T1000 (cell line): ENCODE measurements at regions not wholly inside any gene's neighbourhood (a gene's known extent, or its start where the extent isn't known, plus 50 kb on each side); places are given as distances from the start of the nearest gene placed in this dataset.
A peak's percentile ranks its signal among the peaks of the same experiment; 100 is the strongest.
"Not testable (repeated sequence)": the region's sequence is repeated elsewhere in the genome, so short reads cannot be mapped to it uniquely, and the experiment has no call there.

ENCODE experiments used
- DNase-seq: peaks from one replicate; lab custom pipeline; 2025; ENCODE audit warnings: mixed read lengths; lab: John Stamatoyannopoulos, UW

GRCh38 chr11:80346353-80347059 is 905.7 kb upstream of the TENM4 start:
- DNase-seq = no peak

GRCh38 chr11:80343436-80343835 is 902.6 kb upstream of the TENM4 start:
- DNase-seq = no peak

- DNase-seq = no peak
These were observed 897.4 kb upstream of the TENM4 start for GRCh38 chr11:80338231-80338630.

DNA sequence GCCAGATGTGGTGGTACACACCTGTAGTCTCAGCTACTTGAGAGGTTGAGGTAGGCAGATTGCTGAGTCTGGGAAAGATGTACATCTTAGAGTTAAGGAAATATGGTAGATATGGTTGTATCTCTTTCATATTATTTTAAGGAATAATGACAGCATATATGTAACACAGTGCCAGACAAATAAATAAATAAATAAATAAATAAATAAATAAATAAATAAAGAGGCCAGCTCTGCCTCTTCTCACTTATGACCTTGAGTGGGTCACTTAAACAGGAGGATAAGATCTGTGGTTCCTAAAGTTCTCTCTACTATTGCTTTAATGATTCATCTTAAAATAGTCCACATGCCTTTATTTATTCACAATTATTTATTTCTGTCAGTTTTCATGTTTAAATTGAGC is 890.9 kb upstream of the TENM4 start:
- DNase-seq = no peak

GRCh38 chr11:80330264-80330663 is 889.4 kb upstream of the TENM4 start:
- no peak for DNase-seq

DNA sequence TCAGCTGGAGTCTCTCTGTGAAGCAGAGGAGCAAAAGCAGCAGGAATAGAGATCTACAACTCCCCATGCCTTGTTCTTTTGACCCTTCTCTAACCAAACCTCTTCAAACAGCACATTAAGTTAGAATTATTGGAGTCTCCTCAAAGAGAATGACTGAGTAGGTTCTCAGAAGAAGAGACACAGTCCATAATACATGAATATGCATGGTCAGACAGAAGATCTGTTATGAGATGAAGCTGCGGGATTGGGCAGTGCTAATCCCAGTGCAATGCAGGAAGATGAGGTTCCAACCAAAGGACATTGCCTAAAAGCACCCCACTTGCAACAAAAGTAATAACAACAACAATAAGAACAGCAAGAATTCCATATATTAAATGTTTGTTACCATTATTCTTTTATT is 887.9 kb upstream of the TENM4 start:
- DNase-seq = no peak

DNA sequence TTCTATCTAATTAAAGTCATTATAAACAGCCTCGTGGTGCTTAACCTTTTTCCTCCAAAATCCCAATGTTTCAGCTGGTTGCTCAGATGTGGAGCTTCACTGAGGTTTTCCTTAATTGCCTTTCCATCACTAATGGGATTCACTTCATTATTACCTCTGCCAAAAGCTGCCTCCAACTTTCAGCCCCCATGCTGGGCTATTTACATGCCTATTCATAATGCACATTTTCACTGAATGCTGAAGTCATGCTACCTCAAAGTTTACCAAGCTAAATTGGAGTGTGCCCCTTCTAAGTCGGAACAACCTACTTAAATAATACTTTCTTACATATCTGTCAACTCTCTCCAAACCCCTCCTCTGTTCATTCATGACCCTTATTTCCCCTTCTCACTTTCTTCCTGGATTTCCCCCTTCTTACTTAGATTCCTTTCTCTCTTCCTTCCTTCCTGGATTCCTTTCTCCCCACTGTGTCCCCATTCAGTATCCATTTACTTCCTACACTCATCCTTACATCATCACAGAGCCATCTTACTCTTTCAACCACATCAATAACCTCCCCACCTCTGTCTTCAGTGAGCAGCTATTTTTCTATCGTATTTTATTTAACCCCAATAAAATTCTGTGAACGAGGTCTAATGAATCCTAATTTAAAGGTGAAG is 887.3 kb upstream of the TENM4 start:
- DNase-seq = no peak

DNA sequence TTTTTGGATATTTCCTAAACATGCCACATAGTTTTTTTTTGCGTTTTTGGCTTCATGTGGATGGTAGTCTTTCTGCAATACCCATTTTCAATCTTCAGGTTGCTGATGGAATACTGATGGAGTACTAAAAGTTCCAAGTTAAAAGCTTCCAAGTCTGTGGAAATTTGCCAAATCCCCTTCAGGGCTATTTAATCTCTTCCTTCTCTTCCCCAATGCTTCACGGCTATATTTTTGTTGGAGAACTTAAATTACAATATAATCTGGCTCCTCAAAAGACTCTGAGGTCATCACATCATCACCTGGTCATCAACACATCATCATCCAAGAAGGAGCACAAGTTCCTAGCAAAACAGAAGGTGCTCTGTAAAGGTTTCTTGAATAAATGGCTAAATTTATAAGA is 881.0 kb upstream of the TENM4 start:
- DNase-seq = no peak

DNA sequence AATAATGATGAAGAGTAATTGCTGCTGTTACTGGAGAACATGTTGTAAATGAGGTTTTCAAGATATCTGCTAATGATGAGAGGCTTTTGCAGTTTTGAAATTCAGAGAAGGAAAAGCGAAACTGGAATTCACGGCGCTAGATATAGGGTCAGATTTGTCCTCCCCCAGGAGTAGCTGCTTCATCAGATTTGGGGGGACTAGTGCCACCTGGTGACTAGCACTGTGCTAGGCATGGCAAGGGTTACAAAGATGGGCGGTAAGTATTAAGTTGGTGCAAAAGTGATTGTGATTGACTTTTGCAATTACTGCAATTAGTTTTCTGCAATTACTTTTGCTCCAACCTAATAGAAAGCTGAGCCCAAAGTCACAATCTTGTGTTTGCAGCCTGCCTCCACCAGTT is 879.9 kb upstream of the TENM4 start:
- no peak for DNase-seq

DNA sequence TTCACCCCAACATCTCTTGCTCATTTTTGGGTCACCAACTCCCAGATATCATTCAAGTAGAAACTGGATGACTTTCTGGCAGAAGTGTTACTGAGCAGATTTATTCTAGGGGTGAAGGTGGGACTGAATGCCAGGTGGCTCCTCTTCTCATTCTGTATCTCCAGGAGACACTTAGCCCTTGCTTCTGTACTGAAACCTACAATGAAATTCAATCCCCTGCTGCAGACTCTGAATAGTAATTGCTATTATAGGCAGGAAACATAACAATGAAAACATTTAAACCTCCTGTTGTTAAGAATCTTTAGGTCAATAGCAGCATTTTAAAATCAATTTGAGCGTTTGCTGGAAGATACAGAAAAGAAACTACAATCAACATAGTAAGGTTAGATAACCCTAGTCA is 879.4 kb upstream of the TENM4 start:
- DNase-seq = no peak

DNA sequence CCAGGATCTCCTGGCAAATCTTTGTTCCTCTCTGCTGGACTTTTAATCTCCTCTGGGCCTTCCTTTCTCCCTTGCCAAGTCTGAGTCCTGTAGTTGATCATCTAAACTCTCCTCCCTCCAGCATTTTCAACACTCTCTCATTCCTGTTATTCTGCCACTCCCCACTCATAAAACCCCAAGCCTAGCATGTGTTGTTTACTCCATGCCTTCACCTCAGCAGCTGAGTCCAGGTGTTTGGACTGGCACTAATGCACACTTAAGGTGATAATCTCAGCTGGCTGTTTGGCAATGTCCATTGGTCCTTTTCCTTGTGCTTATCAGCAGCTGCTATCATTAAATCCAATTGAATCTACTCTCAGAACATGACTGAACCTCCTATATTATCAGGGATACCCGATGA is 876.8 kb upstream of the TENM4 start:
- DNase-seq = no peak

GRCh38 chr11:80315200-80315599 is 874.4 kb upstream of the TENM4 start:
- DNase-seq = no peak

GRCh38 chr11:80309301-80309700 is 868.5 kb upstream of the TENM4 start:
- DNase-seq = no peak

DNA sequence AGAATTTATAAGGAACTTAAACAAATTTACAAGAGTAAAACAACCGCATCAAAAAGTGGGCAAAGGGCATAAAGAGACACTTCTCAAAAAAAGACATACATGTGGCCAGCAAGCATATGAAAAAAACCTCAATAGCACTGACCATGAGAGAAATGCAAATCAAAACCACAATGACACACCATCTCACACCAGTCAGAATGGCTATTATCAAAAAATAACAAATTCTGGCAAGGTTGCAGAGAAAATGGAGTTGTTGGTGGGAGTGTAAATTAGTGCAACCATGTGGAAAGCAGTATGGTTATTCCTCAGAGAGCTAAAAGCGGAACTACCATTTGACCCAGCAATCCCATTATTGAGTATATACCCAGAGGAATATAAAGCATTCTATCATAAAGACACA is 866.8 kb upstream of the TENM4 start:
- DNase-seq = no peak

- DNase-seq = peak; percentile 28
These were observed 857.2 kb upstream of the TENM4 start for GRCh38 chr11:80297858-80298632.

DNA sequence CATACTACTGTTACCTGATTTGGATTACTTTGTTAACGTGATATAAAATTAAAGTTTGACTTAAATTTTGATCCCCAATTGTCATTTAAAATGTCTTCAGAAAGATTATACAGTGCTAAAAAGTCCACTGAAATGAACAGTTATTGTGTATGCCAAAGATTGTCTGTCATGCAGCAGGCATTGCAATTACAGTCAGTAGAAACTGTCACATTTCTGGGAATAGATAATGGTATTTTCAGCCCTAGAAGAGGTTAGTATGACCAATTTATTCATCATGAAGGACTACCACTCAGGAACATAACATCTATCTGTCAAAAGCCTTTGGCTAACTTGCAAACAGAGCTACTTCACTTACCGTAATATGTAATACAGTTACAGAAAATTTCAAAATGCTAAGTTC is 852.5 kb upstream of the TENM4 start:
- no peak for DNase-seq

- DNase-seq = no peak
These were observed 844.3 kb upstream of the TENM4 start for GRCh38 chr11:80284946-80285785.

- no peak for DNase-seq
These were observed 841.8 kb upstream of the TENM4 start for GRCh38 chr11:80282643-80283042.

- no peak for DNase-seq
These were observed 840.4 kb upstream of the TENM4 start for GRCh38 chr11:80281194-80281593.

- no peak for DNase-seq
These were observed 839.9 kb upstream of the TENM4 start for GRCh38 chr11:80280737-80281136.

- no peak for DNase-seq
These were observed 820.9 kb upstream of the TENM4 start for GRCh38 chr11:80261776-80262175.

GRCh38 chr11:80257319-80258015 is 816.6 kb upstream of the TENM4 start:
- not testable (repeated sequence) for DNase-seq
